GF-D8 (cell line): ENCODE measurements at regions not wholly inside any gene's neighbourhood (a gene's known extent, or its start where the extent isn't known, plus 50 kb on each side); places are given as distances from the start of the nearest gene placed in this dataset.

Experiments used
- DNase-seq: peaks from one replicate; lab custom pipeline; 2025; lab: John Stamatoyannopoulos, UW

DNA sequence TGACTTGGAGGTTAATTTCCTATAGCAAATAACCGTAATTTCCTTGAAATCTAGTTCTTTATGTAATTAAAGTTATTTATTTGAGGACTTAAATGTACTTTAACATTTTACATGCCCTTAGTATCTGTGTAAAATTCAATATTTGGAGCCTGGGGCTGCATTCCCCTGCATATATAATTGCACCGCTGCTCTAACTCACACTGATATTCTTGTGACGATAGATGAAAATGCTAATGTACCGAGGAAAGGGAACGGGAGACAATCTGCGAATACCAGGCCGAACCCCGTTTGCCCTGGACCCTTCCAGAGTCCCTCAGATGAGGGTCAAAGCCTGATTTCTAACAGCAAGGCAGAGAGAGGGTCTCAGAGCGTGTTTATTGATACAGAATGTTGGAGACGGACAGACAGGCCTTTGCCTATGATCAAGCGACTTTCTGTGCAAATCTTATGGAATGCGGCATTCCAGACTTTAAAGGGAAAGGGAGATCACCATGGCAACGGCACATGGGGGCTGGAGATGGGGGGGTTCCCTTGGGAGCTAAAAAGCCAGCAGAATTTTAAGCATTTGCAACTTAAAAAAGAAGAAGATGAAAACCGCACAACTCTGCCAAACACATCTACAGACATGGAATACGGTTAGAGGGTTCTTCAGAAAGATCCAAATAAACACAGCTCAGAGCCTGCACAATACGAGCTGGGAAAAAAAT is 57.6 kb upstream of the TWIST2 start:
- no peak for DNase-seq

DNA sequence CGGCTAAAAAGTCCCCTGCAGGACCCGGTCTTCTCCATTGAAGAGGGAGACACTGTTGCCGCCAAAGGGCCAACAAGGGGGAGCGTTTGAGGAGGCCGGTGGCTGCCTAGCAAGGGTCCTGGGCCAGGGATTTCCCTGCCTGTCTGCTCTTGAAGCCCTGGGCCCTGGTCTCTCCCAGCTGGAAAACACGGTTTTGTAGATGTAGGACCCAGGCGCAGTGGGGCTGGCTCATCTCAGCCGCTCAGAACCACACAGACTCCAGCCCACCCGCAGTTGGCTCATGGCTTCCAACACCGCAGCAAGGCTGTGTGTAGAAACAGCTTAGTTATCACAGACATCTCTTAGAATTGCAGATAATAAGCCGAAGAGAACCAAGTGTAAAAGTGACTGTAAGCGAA is 57.1 kb upstream of the TWIST2 start:
- DNase-seq: no peak

DNA sequence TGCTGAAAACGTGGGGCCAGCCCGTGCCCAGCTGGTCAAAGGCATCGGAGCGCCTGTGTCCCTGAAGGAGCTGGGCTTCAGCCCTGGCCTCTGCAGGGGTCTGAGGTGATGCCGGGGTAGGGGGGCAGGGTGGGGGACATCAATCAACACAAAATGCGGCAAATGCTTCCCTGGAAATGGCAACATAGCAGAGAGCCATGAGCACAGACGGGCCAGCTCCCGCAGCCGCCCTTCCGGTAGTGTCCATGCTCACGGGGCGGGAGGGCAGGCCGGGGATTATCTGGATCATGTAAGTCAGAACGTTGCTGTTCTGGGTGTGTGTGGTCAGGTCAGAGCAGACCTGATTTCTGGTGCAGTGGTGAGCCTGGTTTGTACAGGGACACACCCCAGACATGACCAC is 56.5 kb upstream of the TWIST2 start:
- DNase-seq: no peak

DNA sequence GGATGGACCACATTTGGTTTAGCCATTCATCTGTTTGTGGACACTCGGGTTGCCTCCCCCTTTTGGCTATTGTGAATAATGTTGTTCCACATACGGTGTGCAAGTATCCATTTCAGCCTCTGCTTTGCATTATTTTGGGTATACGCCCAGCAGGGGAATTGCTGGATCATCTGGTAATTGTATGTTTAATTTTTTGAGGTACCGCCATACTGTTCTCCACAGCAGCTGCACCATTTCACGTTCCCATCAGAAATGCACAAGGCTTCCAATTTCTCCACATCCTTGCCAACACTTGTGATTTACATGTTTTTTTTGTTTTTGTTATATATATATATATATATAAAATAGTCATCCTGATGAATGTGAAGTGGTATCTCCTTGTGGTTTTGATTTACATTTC is 54.6 kb upstream of the TWIST2 start:
- no peak for DNase-seq

DNA sequence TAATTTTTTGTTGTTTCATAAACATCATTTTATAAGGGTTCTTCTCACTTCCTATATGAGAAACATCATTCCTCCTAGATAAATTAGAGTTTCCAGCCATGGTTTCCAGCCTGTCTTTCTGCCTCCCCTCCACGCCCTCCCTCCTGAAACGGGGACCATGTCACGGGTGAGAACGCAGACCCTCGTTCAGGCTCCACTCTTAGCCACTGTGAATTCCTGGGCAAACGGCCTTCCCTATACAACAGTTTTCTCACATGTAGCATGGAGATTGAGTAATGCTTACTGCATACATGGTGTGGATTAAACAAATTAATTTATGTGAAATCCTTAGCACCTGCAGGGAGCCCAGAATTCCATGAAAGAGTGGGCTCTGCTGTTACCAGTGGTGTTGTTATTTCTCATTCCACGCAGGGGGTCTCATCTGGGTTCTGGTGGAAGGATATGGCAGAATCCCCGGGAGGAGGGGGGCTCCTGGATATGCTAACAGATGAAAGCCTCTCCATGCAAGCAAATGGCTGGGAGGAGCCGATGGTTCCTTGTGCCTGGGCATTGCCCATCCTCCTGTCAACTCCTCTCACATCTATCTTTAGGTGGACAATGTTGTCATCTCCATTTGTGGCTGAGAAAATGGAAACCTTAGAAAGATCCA is 54.0 kb upstream of the TWIST2 start:
- DNase-seq: no peak

DNA sequence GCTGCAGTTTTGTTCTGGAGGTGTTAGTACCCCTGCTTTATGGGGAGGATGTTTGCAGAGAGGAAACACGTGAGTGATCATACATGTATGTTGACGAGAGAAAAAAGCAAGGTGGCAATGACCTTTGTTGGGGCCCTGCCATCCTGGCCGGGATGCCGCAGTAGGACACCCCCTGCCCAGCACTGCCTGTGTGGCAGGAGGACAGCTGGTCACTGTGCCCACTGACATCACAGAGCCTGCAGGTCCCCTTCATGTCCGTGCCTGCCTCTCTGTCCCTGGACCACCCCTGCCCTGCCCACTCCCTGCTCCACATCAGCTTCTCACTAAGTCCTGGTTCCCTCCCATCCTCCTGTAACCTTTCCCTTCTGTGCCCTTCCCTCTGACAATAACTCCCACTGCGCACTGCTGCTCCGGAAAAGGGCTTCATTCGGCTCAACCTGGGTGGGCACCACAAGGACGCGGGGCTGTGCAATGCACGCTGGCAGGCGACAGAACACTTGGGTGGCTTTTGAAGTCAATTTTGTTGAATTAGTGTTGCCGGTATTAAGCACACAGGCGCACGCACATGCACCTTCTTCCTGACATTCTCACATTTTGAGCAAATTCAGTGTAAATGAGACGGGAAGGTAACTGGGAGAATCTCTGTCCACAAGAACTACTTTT is 51.5 kb upstream of the TWIST2 start:
- no peak for DNase-seq

DNA sequence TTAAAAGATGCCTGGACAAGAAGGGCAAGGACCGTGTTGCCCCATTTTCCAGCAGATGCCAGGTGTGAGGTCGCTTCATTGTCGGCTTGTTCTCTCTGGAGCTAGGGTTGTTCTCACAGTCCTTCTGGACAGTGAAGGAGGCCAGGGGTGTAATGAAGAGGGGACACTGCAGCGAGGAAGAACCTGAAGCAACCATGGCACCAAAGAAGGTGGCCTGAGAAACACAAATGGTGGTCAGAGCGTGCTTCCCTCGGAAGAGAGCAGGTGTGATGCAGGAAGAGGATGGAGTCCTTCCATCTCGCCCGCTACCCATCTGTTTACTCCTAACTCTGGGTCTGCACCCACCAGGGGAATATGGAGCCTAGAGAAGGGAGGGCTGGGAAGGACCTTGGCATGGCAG is 50.3 kb upstream of the TWIST2 start:
- no peak for DNase-seq
